Activated naive CD4-positive, alpha-beta T cell treated with anti-CD3 and anti-CD28 coated beads, Interleukin-2, amount 10 ng/mL, durations not matched to agents 7 days and 5 days (primary cell): ENCODE measurements at regions not wholly inside any gene's neighbourhood (a gene's known extent, or its start where the extent isn't known, plus 50 kb on each side); places are given as distances from the start of the nearest gene placed in this dataset.
"Not testable (repeated sequence)": the region's sequence is repeated elsewhere in the genome, so short reads cannot be mapped to it uniquely, and the experiment has no call there.

Experiments
- CTCF ChIA-PET: fragments of 350-600 bp; sonication (Branson Sonifier 250); formaldehyde crosslinking; loops from one replicate; lab custom pipeline; 2021; ENCODE audit warnings: antibody characterized with exemption; lab: Charles Lee
- DNase-seq: peaks from one replicate; pipeline ENCODE4 v3.0.0-alpha.2; 2020
- H3K27ac Mint-ChIP-seq: one replicate; pipeline ENCODE4 v1.8.0; 2021; ENCODE audit warnings: mild to moderate bottlenecking, moderate library complexity, mixed read lengths
- H3K27me3 Mint-ChIP-seq: one replicate; pipeline ENCODE4 v1.8.0; 2021; ENCODE audit warnings: mild to moderate bottlenecking, mixed read lengths
- H3K36me3 Mint-ChIP-seq: one replicate; pipeline ENCODE4 v1.8.0; 2021; ENCODE audit warnings: mixed read lengths
- H3K4me1 Mint-ChIP-seq: one replicate; pipeline ENCODE4 v1.8.0; 2021; ENCODE audit warnings: mixed read lengths
- H3K4me3 Mint-ChIP-seq: one replicate; pipeline ENCODE4 v1.8.0; 2021; ENCODE audit warnings: mild to moderate bottlenecking, moderate library complexity, mixed read lengths
- H3K9me3 Mint-ChIP-seq: one replicate; pipeline ENCODE4 v1.8.0; 2021; ENCODE audit warnings: mixed read lengths

- CTCF ChIA-PET, result no interaction called here
- Mint-ChIP-seq H3K36me3 (no peaks in the 10 kb centered on the region), H3K27ac (no peak overlapping the region), H3K9me3 (no peaks in the 10 kb centered on the region), H3K4me1 (no peaks in the 10 kb centered on the region), H3K4me3 (no peak overlapping the region), H3K27me3 (peaks cover 18% of the 10 kb centered on the region)
- DNase-seq, result no peak
Measured at GRCh38 chr4:3945511-3946290, 179.5 kb downstream of the ADRA2C start.

GRCh38 chr4:3946553-3946952 lies 180.4 kb downstream of the ADRA2C start:
- H3K27ac Mint-ChIP-seq, H3K36me3 Mint-ChIP-seq, H3K4me1 Mint-ChIP-seq, DNase-seq, H3K4me3 Mint-ChIP-seq, CTCF ChIA-PET, H3K9me3 Mint-ChIP-seq: not testable (repeated sequence)
- H3K27me3 Mint-ChIP-seq, result peaks cover 11% of the 10 kb centered on the region

- DNase-seq, H3K4me1 Mint-ChIP-seq, H3K4me3 Mint-ChIP-seq, H3K27ac Mint-ChIP-seq, H3K27me3 Mint-ChIP-seq, H3K9me3 Mint-ChIP-seq, CTCF ChIA-PET, H3K36me3 Mint-ChIP-seq: not testable (repeated sequence)
Measured at GRCh38 chr4:3947761-3948160, 181.6 kb downstream of the ADRA2C start.

GRCh38 chr4:3948210-3948609 lies 182.0 kb downstream of the ADRA2C start:
- not testable (repeated sequence) for H3K36me3 Mint-ChIP-seq, H3K4me3 Mint-ChIP-seq, H3K4me1 Mint-ChIP-seq, H3K27me3 Mint-ChIP-seq, DNase-seq, H3K9me3 Mint-ChIP-seq
- H3K27ac Mint-ChIP-seq, result peak overlapping the region; percentile 28
- CTCF ChIA-PET, result interaction anchor here (1.1 kb wide), 1 partner anchor 69 kb away, joined by 3 read pairs; no protein-coding TSS in a partner anchor

- H3K4me3 Mint-ChIP-seq, H3K27me3 Mint-ChIP-seq, H3K27ac Mint-ChIP-seq, H3K36me3 Mint-ChIP-seq, H3K9me3 Mint-ChIP-seq, CTCF ChIA-PET: not testable (repeated sequence)
- peaks cover 14% of the 10 kb centered on the region for H3K4me1 Mint-ChIP-seq
- DNase-seq, result peak; percentile 41
Measured at GRCh38 chr4:3949916-3950315, 183.7 kb downstream of the ADRA2C start.

- H3K27ac Mint-ChIP-seq, CTCF ChIA-PET, H3K9me3 Mint-ChIP-seq, H3K4me3 Mint-ChIP-seq, H3K36me3 Mint-ChIP-seq, H3K27me3 Mint-ChIP-seq, DNase-seq: not testable (repeated sequence)
- peaks cover 20% of the 10 kb centered on the region for H3K4me1 Mint-ChIP-seq
Measured at GRCh38 chr4:3952443-3953139, 186.4 kb downstream of the ADRA2C start.

GRCh38 chr4:3953140-3953489 lies 186.9 kb downstream of the ADRA2C start:
- H3K4me3 Mint-ChIP-seq, CTCF ChIA-PET, H3K9me3 Mint-ChIP-seq, DNase-seq, H3K36me3 Mint-ChIP-seq, H3K27ac Mint-ChIP-seq, H3K27me3 Mint-ChIP-seq: not testable (repeated sequence)
- peaks cover 20% of the 10 kb centered on the region for H3K4me1 Mint-ChIP-seq

- peaks cover 20% of the 10 kb centered on the region for H3K4me1 Mint-ChIP-seq
- DNase-seq, result peak; percentile 73
- CTCF ChIA-PET, H3K27me3 Mint-ChIP-seq, H3K9me3 Mint-ChIP-seq, H3K36me3 Mint-ChIP-seq: not testable (repeated sequence)
- peak overlapping the region; percentile 82 for H3K4me3 Mint-ChIP-seq
- peak overlapping the region; percentile 97 for H3K27ac Mint-ChIP-seq
Measured at GRCh38 chr4:3954540-3955320, 188.5 kb downstream of the ADRA2C start.

- H3K27me3 Mint-ChIP-seq, H3K9me3 Mint-ChIP-seq, CTCF ChIA-PET, H3K36me3 Mint-ChIP-seq: not testable (repeated sequence)
- peak; percentile 99 for DNase-seq
- Mint-ChIP-seq H3K27ac (peak overlapping the region; percentile 97), H3K4me3 (peak overlapping the region; percentile 82), H3K4me1 (peaks cover 20% of the 10 kb centered on the region)
Measured at GRCh38 chr4:3955321-3956164, 189.4 kb downstream of the ADRA2C start.

GRCh38 chr4:3956165-3956867 lies 190.1 kb downstream of the ADRA2C start:
- peaks cover 20% of the 10 kb centered on the region for H3K4me1 Mint-ChIP-seq
- H3K27ac Mint-ChIP-seq, result peak overlapping the region; percentile 97
- H3K9me3 Mint-ChIP-seq, CTCF ChIA-PET, H3K27me3 Mint-ChIP-seq, DNase-seq, H3K36me3 Mint-ChIP-seq: not testable (repeated sequence)
- H3K4me3 Mint-ChIP-seq, result peak overlapping the region; percentile 82

GRCh38 chr4:3961091-3961672 lies 195.0 kb downstream of the ADRA2C start:
- peaks cover 18% of the 10 kb centered on the region for H3K27me3 Mint-ChIP-seq
- DNase-seq, H3K36me3 Mint-ChIP-seq, H3K4me3 Mint-ChIP-seq, CTCF ChIA-PET, H3K9me3 Mint-ChIP-seq, H3K27ac Mint-ChIP-seq: not testable (repeated sequence)
- peaks cover 10% of the 10 kb centered on the region for H3K4me1 Mint-ChIP-seq

GRCh38 chr4:3964572-3965278 lies 198.5 kb downstream of the ADRA2C start:
- DNase-seq, H3K27ac Mint-ChIP-seq, H3K36me3 Mint-ChIP-seq, H3K4me1 Mint-ChIP-seq, CTCF ChIA-PET, H3K9me3 Mint-ChIP-seq, H3K4me3 Mint-ChIP-seq: not testable (repeated sequence)
- peaks cover 14% of the 10 kb centered on the region for H3K27me3 Mint-ChIP-seq

GRCh38 chr4:3967204-3967603 lies 201.0 kb downstream of the ADRA2C start:
- H3K36me3 Mint-ChIP-seq, H3K27ac Mint-ChIP-seq, CTCF ChIA-PET, DNase-seq, H3K4me1 Mint-ChIP-seq, H3K4me3 Mint-ChIP-seq, H3K9me3 Mint-ChIP-seq: not testable (repeated sequence)
- H3K27me3 Mint-ChIP-seq, result peaks cover 24% of the 10 kb centered on the region
